IMR-90 (cell line): ENCODE measurements at regions not wholly inside any gene's neighbourhood (a gene's known extent, or its start where the extent isn't known, plus 50 kb on each side); places are given as distances from the start of the nearest gene placed in this dataset.

Source experiments
- ATAC-seq: fragments of 200-7000 bp; cut with Tn5 transposase; 2 replicates; pipeline ENCODE4 v1.9.1; 2020; ENCODE audit warnings: low read depth, mild to moderate bottlenecking, moderate library complexity
- BruUV-seq: library from RNA; stranded (reverse); fragments of 400-500 nt; replicated peaks from 2 replicates; lab custom pipeline; 2021; lab: Mats Ljungman, UMichigan
- CTCF ChIA-PET: fragments of 300-600 bp; formaldehyde crosslinking; extraction: SDS; loops from one replicate; lab custom pipeline; 2021; ENCODE audit warnings: antibody characterized with exemption; lab: Yijun Ruan, JAX
- POLR2A ChIA-PET: fragments of 300-600 bp; sonication (Branson Sonifier 250); formaldehyde crosslinking; loops from one replicate; lab custom pipeline; 2022; ENCODE audit warnings: antibody characterized with exemption; ENCODE audit not compliant: unreplicated experiment; lab: Charles Lee
- DNase-seq: peaks from one replicate; pipeline ENCODE4 v3.0.0; 2013
- H2AFZ ChIP-seq: replicated peaks from 2 replicates; pipeline ENCODE3; 2013; ENCODE audit warnings: low read length, mild to moderate bottlenecking; ENCODE audit not compliant: poor library complexity
- H2AK5ac ChIP-seq: 2 replicates; pipeline ENCODE4 v1.6.1; 2013; ENCODE audit warnings: low read depth, low read length, inconsistent platforms
- H2AK9ac ChIP-seq: replicated peaks from 2 replicates; pipeline ENCODE3; 2013; ENCODE audit warnings: mild to moderate bottlenecking, low read depth, low read length, moderate library complexity; ENCODE audit not compliant: poor library complexity
- H2BK120ac ChIP-seq: 2 replicates; pipeline ENCODE4 v1.6.1; 2013; ENCODE audit warnings: low read depth, low read length, inconsistent platforms
- H2BK15ac ChIP-seq: 3 replicates; pipeline ENCODE4 v1.6.1; 2013; ENCODE audit warnings: low read depth, low read length, inconsistent platforms
- H2BK20ac ChIP-seq: 2 replicates; pipeline ENCODE4 v1.6.1; 2013; ENCODE audit warnings: low read depth, mild to moderate bottlenecking, inconsistent platforms, low read length, moderate library complexity
- H2BK5ac ChIP-seq: 2 replicates; pipeline ENCODE4 v1.6.1; 2013; ENCODE audit warnings: mild to moderate bottlenecking, low read depth, low read length, inconsistent platforms; ENCODE audit not compliant: poor library complexity, severe bottlenecking
- H3K14ac ChIP-seq: replicated peaks from 2 replicates; pipeline ENCODE4 v1.6.1; 2013; ENCODE audit warnings: low read depth, low read length, inconsistent platforms
- H3K18ac ChIP-seq: 2 replicates; pipeline ENCODE4 v1.6.1; 2013; ENCODE audit warnings: low read depth, low read length, control low read depth
- H3K23ac ChIP-seq: 2 replicates; pipeline ENCODE4 v1.6.1; 2013; ENCODE audit warnings: low read depth, low read length, inconsistent platforms
- H3K27ac ChIP-seq: 2 replicates; pipeline ENCODE4 v1.5.1; 2013; ENCODE audit warnings: mild to moderate bottlenecking, control low read depth, low read length; ENCODE audit not compliant: insufficient read depth
- H3K27me3 ChIP-seq: 2 replicates; pipeline ENCODE4 v1.6.1; 2013; ENCODE audit warnings: low read length; ENCODE audit not compliant: control insufficient read depth, insufficient read depth
- H3K36me3 ChIP-seq: 2 replicates; pipeline ENCODE4 v1.6.1; 2013; ENCODE audit warnings: low read length, mixed read lengths; ENCODE audit not compliant: control insufficient read depth, insufficient read depth
- H3K4ac ChIP-seq: 2 replicates; pipeline ENCODE4 v1.6.1; 2013; ENCODE audit warnings: low read depth, low read length, inconsistent platforms
- H3K4me1 ChIP-seq: 2 replicates; pipeline ENCODE4 v1.6.1; 2013; ENCODE audit warnings: low read length, mixed read lengths; ENCODE audit not compliant: control insufficient read depth, insufficient read depth
- H3K4me2 ChIP-seq: 2 replicates; pipeline ENCODE4 v1.6.1; 2013; ENCODE audit warnings: low read depth, mild to moderate bottlenecking, control low read depth, low read length, moderate library complexity
- H3K4me3 ChIP-seq: 2 replicates; pipeline ENCODE4 v1.5.1; 2013; ENCODE audit warnings: low read depth, mild to moderate bottlenecking, control low read depth, low read length, moderate library complexity; ENCODE audit not compliant: insufficient read depth
- H3K56ac ChIP-seq: 2 replicates; pipeline ENCODE4 v1.6.1; 2013; ENCODE audit warnings: low read length, inconsistent platforms; ENCODE audit not compliant: insufficient read depth; ENCODE audit errors: extremely low read depth
- H3K79me1 ChIP-seq, 2 experiments: 2 replicates each; pipeline ENCODE4 v1.6.1; 2013; ENCODE audit warnings: low read length in 2 of 2, inconsistent platforms in 1 of 2, low read depth in 1 of 2
- H3K9ac ChIP-seq: 2 replicates; pipeline ENCODE4 v1.6.1; 2013; ENCODE audit warnings: low read depth, low read length, control low read depth
- H3K9me1 ChIP-seq: 2 replicates; pipeline ENCODE4 v1.6.1; 2013; ENCODE audit warnings: low read length, inconsistent platforms; ENCODE audit not compliant: insufficient read depth
- H3K9me3 ChIP-seq: 2 replicates; pipeline ENCODE4 v1.6.1; 2013; ENCODE audit warnings: low read length; ENCODE audit not compliant: control insufficient read depth, insufficient read depth
- H4K20me1 ChIP-seq: 2 replicates; pipeline ENCODE4 v1.6.1; 2013; ENCODE audit warnings: low read length, inconsistent platforms; ENCODE audit not compliant: insufficient read depth
- H4K5ac ChIP-seq: 2 replicates; pipeline ENCODE4 v1.6.1; 2013; ENCODE audit warnings: mild to moderate bottlenecking, low read depth, low read length, control low read depth
- H4K8ac ChIP-seq, 2 experiments: 2 replicates each; pipeline ENCODE4 v1.6.1; 2013; ENCODE audit warnings: low read depth in 2 of 2, low read length in 2 of 2, control low read depth in 1 of 2, inconsistent platforms in 1 of 2
- H4K91ac ChIP-seq: 2 replicates; pipeline ENCODE4 v1.6.1; 2013; ENCODE audit warnings: low read depth, low read length, inconsistent platforms; ENCODE audit not compliant: insufficient read depth
- CEBPB ChIP-seq: IDR thresholded peaks from 2 replicates; pipeline ENCODE4 v1.6.1; 2012; ENCODE audit warnings: low read depth, low read length, improper control_type of control experiment
- FOS ChIP-seq: fragments of 150-350 bp; IDR thresholded peaks from 2 replicates; pipeline ENCODE4 v1.6.1; 2016; ENCODE audit warnings: low read depth, low read length
- POLR2A ChIP-seq: IDR thresholded peaks from 2 replicates; pipeline ENCODE4 v1.6.1; 2012; ENCODE audit warnings: mild to moderate bottlenecking, low read depth, low read length
- RCOR1 ChIP-seq: IDR thresholded peaks from 2 replicates; pipeline ENCODE4 v1.6.1; 2012; ENCODE audit warnings: mild to moderate bottlenecking, low read length, improper control_type of control experiment; ENCODE audit not compliant: insufficient replicate concordance
- SMC3 ChIP-seq: fragments of 150-350 bp; IDR thresholded peaks from 2 replicates; pipeline ENCODE4 v1.6.1; 2016; ENCODE audit warnings: low read depth, mild to moderate bottlenecking, antibody characterized with exemption, low read length, moderate library complexity
- WGBS, 2 experiments: methylation state at CpG; one replicate each; pipeline versions ENCODE4 v1.1.5 to v1.1.7; 2013; ENCODE audit warnings: missing lambda C conversion rate in 2 of 2; ENCODE audit not compliant: insufficient read length in 1 of 2; ENCODE audit errors: extremely low coverage in 2 of 2; 5-methylcytosine and 5-hydroxymethylcytosine counted together
- dilution Hi-C: fragments of 300-500 bp; cut with HindIII; formaldehyde crosslinking; loops from one replicate; pipeline ENCODE4 v1.14.3; 2018; ENCODE audit warnings: low sequenced_read_pairs; ENCODE audit not compliant: unreplicated experiment
- in situ Hi-C: fragments of 300-500 bp; cut with MboI; formaldehyde crosslinking; loops from 3 replicates; pipeline ENCODE4 v1.14.3; 2019; ENCODE audit warnings: low sequenced_read_pairs, inconsistent platforms, mixed read lengths
- intact Hi-C: fragments of 100-400 bp; cut with micrococcal nuclease; formaldehyde crosslinking; loops from 2 replicates; pipeline ENCODE4 v1.10.0; 2022

DNA sequence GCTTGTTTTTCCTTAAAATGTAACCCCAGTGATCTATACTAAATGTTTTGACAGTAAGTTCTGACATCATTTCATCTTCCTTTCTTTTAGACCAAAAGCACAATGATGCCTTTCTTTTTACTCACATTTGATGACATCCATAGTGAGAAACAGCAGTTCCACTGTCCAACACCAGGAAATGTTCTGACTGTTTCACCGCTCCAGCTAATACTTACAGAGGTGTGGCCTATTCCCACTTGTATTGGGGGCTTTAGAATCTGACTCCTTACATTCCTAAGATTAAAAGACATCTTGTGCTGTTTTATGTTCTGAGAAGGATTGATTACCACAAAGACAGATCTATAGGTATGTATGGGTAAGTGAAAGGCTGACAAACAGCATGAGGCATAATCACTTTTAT lies 1018.2 kb upstream of the PRMT6 start:
- Histone ChIP-seq H3K4me2 (no peak overlapping the region), H2BK15ac (no peak overlapping the region), H3K36me3 (no peaks in the 10 kb centered on the region), H2BK20ac (no peak overlapping the region), H3K27me3 (no peaks in the 10 kb centered on the region), H3K23ac (no peak overlapping the region), H2AK9ac (no peak overlapping the region), H3K14ac (no peak overlapping the region), H3K4ac (no peak overlapping the region), H3K9ac (no peak overlapping the region), H2AK5ac (no peak overlapping the region), H4K20me1 (no peaks in the 10 kb centered on the region), H3K9me3 (peaks cover 5% of the 10 kb centered on the region; the same call in 1 of the 2 replicates), H3K27ac (no peak overlapping the region), H3K4me3 (no peak overlapping the region), H3K9me1 (no peaks in the 10 kb centered on the region), H4K5ac (no peak overlapping the region), H4K91ac (no peak overlapping the region), H2BK120ac (no peak overlapping the region), H3K79me1 (no peaks in the 10 kb centered on the region), H4K8ac (no peak overlapping the region), H2AFZ (no peak overlapping the region), H3K4me1 (no peaks in the 10 kb centered on the region), H3K56ac (no peak overlapping the region), H2BK5ac (no peak overlapping the region), H3K18ac (no peak overlapping the region)
- ChIA-PET POLR2A (no interaction called here), CTCF (no interaction called here)
- ATAC-seq (no peak), DNase-seq (no peak)
- TF ChIP-seq RCOR1 = no peak
- no peak for TF ChIP-seq CEBPB
- TF ChIP-seq FOS = no peak
- TF ChIP-seq SMC3 = no peak
- TF ChIP-seq POLR2A = no peak
- in situ Hi-C loops = no loop called here
- intact Hi-C loops = no loop called here
- BruUV-seq = no TSS peak
- dilution Hi-C loops = no loop called here
- WGBS, 2 experiments = no CpG with 5 or more reads among the region's 1 CpG
